Stomach (tissue), 8 donors: ENCODE measurements at regions not wholly inside any gene's neighbourhood (a gene's known extent, or its start where the extent isn't known, plus 50 kb on each side); places are given as distances from the start of the nearest gene placed in this dataset.
"Not testable (repeated sequence)": the region's sequence is repeated elsewhere in the genome, so short reads cannot be mapped to it uniquely, and the experiment has no call there.

Experiments
- DNase-seq, 2 donors: peaks; one replicate each; pipeline versions ENCODE4 v3.0.0 to v3.0.0-alpha.2; 2013 to 2019
- H3K27ac ChIP-seq, 5 donors: fragments of 200-600 bp in 4 of 5; sonication (generic) in 4 of 5; one replicate each; pipeline ENCODE4 v1.5.1; 2013 to 2019; ENCODE audit warnings: mild to moderate bottlenecking in 1 of 5, moderate library complexity in 1 of 5
- H3K27me3 ChIP-seq, 3 donors: fragments of 200-600 bp; sonication (generic); one replicate each; pipeline ENCODE4 v1.5.1; 2017 to 2019; ENCODE audit warnings: mixed run types in 1 of 3
- H3K36me3 ChIP-seq, 4 donors: fragments of 200-600 bp; sonication (generic); 1 replicate in 3 of 4; 2 replicates in 1 of 4; pipeline ENCODE4 v1.5.1; 2016 to 2019
- H3K4me1 ChIP-seq, 4 donors: fragments of 200-600 bp; sonication (generic); one replicate each; pipeline ENCODE4 v1.5.1; 2016 to 2019
- H3K4me3 ChIP-seq, 4 donors: fragments of 200-600 bp; sonication (generic) in 3 of 4; one replicate each; pipeline ENCODE4 v1.5.1; 2016 to 2019; ENCODE audit warnings: mild to moderate bottlenecking in 1 of 4
- H3K9me3 ChIP-seq, 4 donors: fragments of 200-600 bp; sonication (generic); one replicate each; pipeline ENCODE4 v1.5.1; 2016 to 2019
- EP300 ChIP-seq: sonication (generic); formaldehyde crosslinking; IDR thresholded peaks from one replicate; pipeline ENCODE4 v1.6.1; 2017; ENCODE audit warnings: antibody characterized with exemption
- POLR2A ChIP-seq, 4 donors: fragments of 450-650 bp; IDR thresholded peaks; one replicate each; pipeline ENCODE4 v1.6.1; 2016; ENCODE audit warnings: antibody characterized with exemption in 4 of 4, control low read depth in 2 of 4, mild to moderate bottlenecking in 1 of 4, moderate library complexity in 1 of 4
- POLR2AphosphoS5 ChIP-seq, 3 donors: sonication (generic); formaldehyde crosslinking; IDR thresholded peaks; one replicate each; pipeline ENCODE4 v1.6.1; 2016; ENCODE audit warnings: antibody characterized with exemption in 3 of 3
- WGBS, 5 donors: extraction: QIAGEN DNeasy Blood & Tissue Kit in 3 of 5; methylation state at CpG; one replicate each; pipeline versions ENCODE4 v1.1.5 to v1.1.7; 2013 to 2018; 5-methylcytosine and 5-hydroxymethylcytosine counted together
- intact Hi-C: fragments of 100-400 bp; cut with DNase I; formaldehyde crosslinking; loops from one replicate; pipeline ENCODE4 v1.15.1; 2023; ENCODE audit warnings: low total_unique reads
- TF ChIP-seq, protein P1 (sequence below), 7 experiments: fragments of 450-650 bp in 4 of 7; fragments of 200-600 bp in 3 of 7; sonication (generic) in 3 of 7; IDR thresholded peaks; one replicate each; pipeline ENCODE4 v1.5.1; 2016 to 2019; ENCODE audit warnings: antibody characterized with exemption in 7 of 7, control low read depth in 2 of 7, mild to moderate bottlenecking in 1 of 7
- donor health status: healthy with polysubstance abuse.
- donor health status: Bipolar disorder and iron deficiency.
- donor health status: healthy.

DNA sequence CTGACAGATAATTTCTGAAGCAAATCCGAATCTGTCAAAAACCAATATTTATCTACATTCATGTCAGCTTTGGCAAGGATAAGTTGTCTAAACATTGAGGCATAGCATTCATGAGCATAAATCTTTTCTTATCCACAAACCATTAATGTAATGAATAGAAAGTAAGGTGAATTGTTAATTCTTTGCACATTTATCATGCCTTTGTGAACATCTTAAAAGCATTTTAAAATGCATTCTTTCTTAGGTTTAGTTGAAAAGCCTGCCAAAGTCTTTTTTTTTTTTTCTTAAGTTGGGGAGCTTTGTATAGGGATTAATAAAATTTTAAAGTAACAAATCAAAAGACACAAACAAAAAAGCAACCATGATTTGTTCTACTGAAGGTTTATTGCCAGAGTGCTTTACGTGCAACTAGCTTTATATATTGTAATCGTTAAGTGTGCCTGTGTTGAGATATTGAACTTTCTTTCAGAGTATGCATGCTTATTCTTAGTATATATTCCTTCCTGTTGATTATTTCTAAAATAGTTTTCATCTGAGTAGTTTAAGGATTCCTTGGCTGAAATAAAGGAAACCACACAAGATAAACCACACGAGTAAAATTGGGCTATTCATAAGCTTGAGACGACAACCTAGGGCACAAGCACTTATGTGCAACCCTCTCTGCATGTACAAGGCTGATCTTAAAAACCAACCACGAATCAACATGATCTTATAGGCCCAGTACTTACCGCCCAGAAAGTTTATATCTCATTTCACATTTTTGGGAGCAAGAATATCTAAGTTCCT, 1110.9 kb upstream of the CNTN5 start:
- no peak for TF ChIP-seq EP300
- Histone ChIP-seq H3K9me3 (no peaks in the 10 kb centered on the region), H3K4me3 (no peak overlapping the region), H3K27me3 (no peaks in the 10 kb centered on the region), H3K4me1 (no peaks in the 10 kb centered on the region), H3K36me3 (no peaks in the 10 kb centered on the region), H3K27ac (no peak overlapping the region)
- WGBS, 5 donors: 29 to 47% (median 41%) methylated on average over 7 of the region's 7 CpGs
- intact Hi-C loops: no loop called here
- DNase-seq: peak in 1 of 2 donors; percentile 12

DNA sequence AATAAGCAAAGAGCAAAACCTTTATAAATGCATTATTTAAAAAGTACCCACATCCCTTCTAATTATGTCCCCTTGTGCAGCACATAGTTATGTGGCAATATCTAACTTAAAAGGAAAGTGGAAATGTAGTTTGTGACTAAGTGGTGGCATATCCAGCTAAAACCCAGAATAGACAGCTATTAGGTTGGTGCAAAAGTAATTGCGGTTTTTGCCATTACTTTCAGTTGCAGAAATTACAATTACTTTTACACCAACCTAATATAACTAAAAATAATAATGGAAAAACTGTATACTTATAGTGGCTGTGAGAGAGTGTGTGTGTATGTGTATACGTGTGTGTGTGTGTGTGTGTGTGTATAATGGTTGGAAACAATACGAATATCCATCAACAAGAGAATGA, 1108.1 kb upstream of the CNTN5 start:
- H3K27me3 ChIP-seq: no peaks in the 10 kb centered on the region
- DNase-seq: no peak
- 68 to 85% (median 76%) methylated on average over 3 of the region's 3 CpGs for WGBS, 5 donors

DNA sequence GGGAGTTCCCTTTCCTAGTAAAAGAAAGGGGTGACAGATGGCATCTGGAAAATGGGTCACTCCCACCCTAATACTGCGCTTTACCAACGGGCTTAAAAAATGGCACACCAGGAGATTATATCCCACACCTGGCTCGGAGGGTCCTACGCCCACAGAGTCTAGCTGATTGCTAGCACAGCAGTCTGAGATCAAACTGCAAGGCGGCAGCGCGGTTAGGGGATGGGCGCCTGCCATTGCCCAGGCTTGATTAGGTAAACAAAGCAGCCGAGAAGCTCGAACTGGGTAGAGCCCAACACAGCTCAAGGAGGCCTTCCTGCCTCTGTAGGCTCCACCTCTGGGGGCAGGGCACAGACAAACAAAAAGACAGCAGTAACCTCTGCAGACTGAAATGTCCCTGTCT, 1097.8 kb upstream of the CNTN5 start:
- H3K4me1 ChIP-seq, H3K4me3 ChIP-seq, intact Hi-C loops, DNase-seq, H3K27me3 ChIP-seq, H3K36me3 ChIP-seq, H3K27ac ChIP-seq: not testable (repeated sequence)
- 87 to 93% (median 91%) methylated on average over 8 to 10 of the region's 10 CpGs for WGBS, 5 donors
- peaks cover 0 to 18% (median 5%) of the 10 kb centered on the region in 4 donors for H3K9me3 ChIP-seq

More for the DNA sequence above, 1108.1 kb upstream of the CNTN5 start:
- no peak overlapping the region for H3K27ac ChIP-seq
- H3K9me3 ChIP-seq: no peaks in the 10 kb centered on the region
- intact Hi-C loops: no loop called here
- H3K4me3 ChIP-seq: no peak overlapping the region
- H3K4me1 ChIP-seq: no peaks in the 10 kb centered on the region
- TF ChIP-seq EP300: no peak
- no peak for TF ChIP-seq POLR2A (IDR thresholded peaks at IDR 0.05)
- TF ChIP-seq, protein P1, sequence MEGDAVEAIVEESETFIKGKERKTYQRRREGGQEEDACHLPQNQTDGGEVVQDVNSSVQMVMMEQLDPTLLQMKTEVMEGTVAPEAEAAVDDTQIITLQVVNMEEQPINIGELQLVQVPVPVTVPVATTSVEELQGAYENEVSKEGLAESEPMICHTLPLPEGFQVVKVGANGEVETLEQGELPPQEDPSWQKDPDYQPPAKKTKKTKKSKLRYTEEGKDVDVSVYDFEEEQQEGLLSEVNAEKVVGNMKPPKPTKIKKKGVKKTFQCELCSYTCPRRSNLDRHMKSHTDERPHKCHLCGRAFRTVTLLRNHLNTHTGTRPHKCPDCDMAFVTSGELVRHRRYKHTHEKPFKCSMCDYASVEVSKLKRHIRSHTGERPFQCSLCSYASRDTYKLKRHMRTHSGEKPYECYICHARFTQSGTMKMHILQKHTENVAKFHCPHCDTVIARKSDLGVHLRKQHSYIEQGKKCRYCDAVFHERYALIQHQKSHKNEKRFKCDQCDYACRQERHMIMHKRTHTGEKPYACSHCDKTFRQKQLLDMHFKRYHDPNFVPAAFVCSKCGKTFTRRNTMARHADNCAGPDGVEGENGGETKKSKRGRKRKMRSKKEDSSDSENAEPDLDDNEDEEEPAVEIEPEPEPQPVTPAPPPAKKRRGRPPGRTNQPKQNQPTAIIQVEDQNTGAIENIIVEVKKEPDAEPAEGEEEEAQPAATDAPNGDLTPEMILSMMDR (IDR thresholded peaks at IDR 0.05): no peak
- TF ChIP-seq POLR2AphosphoS5 (IDR thresholded peaks at IDR 0.05): no peak
- H3K36me3 ChIP-seq: no peaks in the 10 kb centered on the region

DNA sequence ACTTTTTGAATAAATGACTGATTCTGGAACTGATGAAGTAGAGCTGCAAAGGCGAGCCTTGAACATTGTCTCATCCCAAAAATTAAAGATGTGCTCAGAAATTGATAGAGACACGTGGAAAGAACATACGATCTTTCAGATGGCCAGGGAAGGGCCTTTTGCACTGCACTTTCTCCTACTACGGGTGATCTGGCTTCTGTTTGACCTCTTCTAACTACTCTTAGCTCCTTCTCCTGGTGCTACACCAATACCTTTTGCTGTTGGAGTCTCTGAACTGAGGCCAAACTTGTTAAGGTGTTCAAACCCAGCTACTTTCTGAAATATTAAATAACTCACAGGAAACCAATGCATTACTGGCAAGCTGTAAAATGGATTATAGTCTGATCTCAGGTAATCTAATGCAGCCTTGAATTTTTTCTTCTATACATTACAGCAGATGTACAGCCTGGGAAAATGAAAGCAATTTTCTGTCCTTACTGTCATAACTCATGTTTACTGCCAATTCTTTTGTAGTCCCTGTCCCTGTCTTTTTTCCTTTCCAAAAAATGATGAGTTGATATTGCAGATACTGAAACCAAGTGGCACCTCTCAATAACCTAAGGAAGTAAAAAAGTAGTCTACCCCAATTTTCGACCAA, 1086.1 kb upstream of the CNTN5 start:
- Histone ChIP-seq H3K4me1 (no peaks in the 10 kb centered on the region), H3K36me3 (no peaks in the 10 kb centered on the region), H3K27ac (no peak overlapping the region), H3K9me3 (no peaks in the 10 kb centered on the region), H3K4me3 (no peak overlapping the region), H3K27me3 (no peaks in the 10 kb centered on the region)
- DNase-seq: no peak
- TF ChIP-seq POLR2AphosphoS5 (IDR thresholded peaks at IDR 0.05): no peak
- TF ChIP-seq POLR2A (IDR thresholded peaks at IDR 0.05): no peak
- TF ChIP-seq, protein P1 (IDR thresholded peaks at IDR 0.05): no peak
- TF ChIP-seq EP300: no peak
- WGBS, 5 donors: 62 to 82% (median 78%) methylated on average over 5 of the region's 5 CpGs
- intact Hi-C loops: no loop called here

DNA sequence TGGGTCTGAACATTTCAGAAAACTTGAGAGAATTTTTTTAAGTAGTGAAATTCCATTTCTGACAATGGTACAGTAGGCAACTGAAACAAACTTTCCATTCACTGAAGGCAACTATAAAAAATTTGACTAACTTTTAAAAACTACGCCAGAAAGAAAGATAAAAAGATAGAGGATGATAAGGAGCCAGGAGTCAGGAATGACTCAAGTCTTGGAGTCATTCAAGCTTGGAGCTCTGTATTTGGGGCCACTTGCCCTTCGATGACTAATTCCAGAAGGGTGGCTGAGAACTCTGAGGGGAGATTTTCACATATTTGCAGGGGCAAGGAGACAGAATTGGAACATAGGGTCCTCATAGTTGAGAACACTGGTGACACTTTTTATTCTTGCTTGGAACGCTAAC, 1083.2 kb upstream of the CNTN5 start:
- Histone ChIP-seq H3K4me3 (no peak overlapping the region), H3K4me1 (no peaks in the 10 kb centered on the region), H3K9me3 (no peaks in the 10 kb centered on the region), H3K36me3 (no peaks in the 10 kb centered on the region), H3K27me3 (no peaks in the 10 kb centered on the region), H3K27ac (no peak overlapping the region)
- 76 to 83% (median 77%) methylated on average over 3 of the region's 3 CpGs for WGBS, 5 donors
- DNase-seq: no peak
- intact Hi-C loops: no loop called here
- TF ChIP-seq POLR2A (IDR thresholded peaks at IDR 0.05) (no peak), EP300 (no peak), POLR2AphosphoS5 (IDR thresholded peaks at IDR 0.05) (no peak)
- TF ChIP-seq, protein P1 (IDR thresholded peaks at IDR 0.05): no peak
